Heart right ventricle (tissue), 16 donors: ENCODE measurements at regions not wholly inside any gene's neighbourhood (a gene's known extent, or its start where the extent isn't known, plus 50 kb on each side); places are given as distances from the start of the nearest gene placed in this dataset.

Experiments used
- ATAC-seq, 8 donors: fragments of 200-7000 bp; cut with Tn5 transposase; one replicate each; pipeline ENCODE4 v1.9.1; 2020; ENCODE audit warnings: mild to moderate bottlenecking in 8 of 8, moderate library complexity in 8 of 8, moderate number of reproducible peaks in 1 of 8
- DNase-seq, 2 donors: peaks; one replicate each; pipeline ENCODE4 v3.0.0-alpha.2; 2020
- H3K27ac ChIP-seq, 10 donors: fragments of 200-600 bp; sonication (generic) in 2 of 10; one replicate each; pipeline versions ENCODE4 v1.5.0 to v1.8.0; 2020 to 2022; ENCODE audit warnings: mild to moderate bottlenecking in 3 of 10
- H3K27me3 ChIP-seq, 7 donors: fragments of 200-600 bp; one replicate each; pipeline ENCODE4 v1.8.0; 2021 to 2022; ENCODE audit warnings: mild to moderate bottlenecking in 2 of 7
- H3K36me3 ChIP-seq, 9 donors: fragments of 200-600 bp; sonication (generic) in 1 of 9; one replicate each; pipeline versions ENCODE4 v1.5.0 to v1.8.0; 2020 to 2022; ENCODE audit warnings: mild to moderate bottlenecking in 2 of 9
- H3K4me1 ChIP-seq, 9 donors: fragments of 200-600 bp; sonication (generic) in 1 of 9; one replicate each; pipeline versions ENCODE4 v1.5.0 to v1.8.0; 2020 to 2022; ENCODE audit warnings: mild to moderate bottlenecking in 4 of 9
- H3K4me3 ChIP-seq, 10 donors: fragments of 200-600 bp; sonication (generic) in 2 of 10; one replicate each; pipeline versions ENCODE4 v1.5.0 to v1.8.0; 2020 to 2022; ENCODE audit warnings: mild to moderate bottlenecking in 7 of 10, moderate library complexity in 2 of 10
- H3K9me3 ChIP-seq, 11 donors: fragments of 200-600 bp in 10 of 11; sonication (generic) in 2 of 11; one replicate each; pipeline versions ENCODE4 v1.5.0 to v1.8.0; 2013 to 2022; ENCODE audit warnings: mild to moderate bottlenecking in 2 of 11, control low read depth in 1 of 11, moderate library complexity in 1 of 11
- WGBS, 2 donors: extraction: QIAGEN DNeasy Blood & Tissue Kit; methylation state at CpG; one replicate each; pipeline ENCODE4 v1.1.7; 2013; ENCODE audit warnings: inconsistent platforms in 1 of 2; 5-methylcytosine and 5-hydroxymethylcytosine counted together
- intact Hi-C, 10 donors: fragments of 100-400 bp; cut with DNase I; formaldehyde crosslinking; loops; one replicate each; pipeline versions ENCODE4 v1.11.1 to v1.14.2; 2022
- TF ChIP-seq, protein P1 (sequence below), 9 donors: fragments of 200-600 bp; sonication (generic) in 2 of 9; IDR thresholded peaks; one replicate each; pipeline versions ENCODE4 v1.5.0 to v1.8.0; 2021 to 2022; ENCODE audit warnings: antibody characterized with exemption in 9 of 9, mild to moderate bottlenecking in 5 of 9, moderate library complexity in 1 of 9
- donor health status: Arrhythmogenic right ventricular cardiomyopathy.
- donor health status: ischemic (EF 13 %, LVEDD 7.1; RV severe dilation, severe dysfunction).
- donor health status: healthy with polysubstance abuse.
- donor health status: DM: no; HTN: yes; CAD: no.
- donor health status: DM: no; HTN: no; CAD: no.
- donor health status: ischemic (EF 25% LVEDD 6.9; RV normal size, moderate dysfunction).
- donor health status: ischemic (EF 25% LVEDD 5.7; RV mildly dilated, moderate dysfunction).
- donor health status: healthy.
- donor health status: DM: yes; HTN: yes; CAD: no.
- donor health status: Ischemic cardiomyopathy.
- donor health status: ischemic (EF 35%, LVEDD 5.7; RV mildly dilated, moderate dysfunction).
- donor health status: nonischemic (EF 11% LVEDD 7.7; RV severe dilation, severe dysfunction).
- donor health status: DM: yes; HTN: yes; CAD: no.
- donor health status: PGD.
- donor health status: ischemic (EF 29% LVEDD 5.4; RV normal size, mild dysfunction).
- donor health status: nonischemic (EF 23%, LVEDD 6.1; RV moderate dilation, normal function).

GRCh38 chr13:77820431-77821149 lies 98.0 kb downstream of the EDNRB start:
- no peak for ATAC-seq

GRCh38 chr13:77817521-77817920 lies 101.1 kb downstream of the EDNRB start:
- H3K4me3 ChIP-seq: no peak overlapping the region
- H3K4me1 ChIP-seq: peaks cover 0 to 5% (median 0%) of the 10 kb centered on the region in 9 donors
- intact Hi-C loops: no loop called here
- no peaks in the 10 kb centered on the region for H3K27me3 ChIP-seq
- ATAC-seq (no peak), DNase-seq (no peak)
- no peak overlapping the region for H3K27ac ChIP-seq
- 78 to 87% methylated on average over 2 of the region's 2 CpGs for WGBS, 2 donors
- TF ChIP-seq, protein P1, sequence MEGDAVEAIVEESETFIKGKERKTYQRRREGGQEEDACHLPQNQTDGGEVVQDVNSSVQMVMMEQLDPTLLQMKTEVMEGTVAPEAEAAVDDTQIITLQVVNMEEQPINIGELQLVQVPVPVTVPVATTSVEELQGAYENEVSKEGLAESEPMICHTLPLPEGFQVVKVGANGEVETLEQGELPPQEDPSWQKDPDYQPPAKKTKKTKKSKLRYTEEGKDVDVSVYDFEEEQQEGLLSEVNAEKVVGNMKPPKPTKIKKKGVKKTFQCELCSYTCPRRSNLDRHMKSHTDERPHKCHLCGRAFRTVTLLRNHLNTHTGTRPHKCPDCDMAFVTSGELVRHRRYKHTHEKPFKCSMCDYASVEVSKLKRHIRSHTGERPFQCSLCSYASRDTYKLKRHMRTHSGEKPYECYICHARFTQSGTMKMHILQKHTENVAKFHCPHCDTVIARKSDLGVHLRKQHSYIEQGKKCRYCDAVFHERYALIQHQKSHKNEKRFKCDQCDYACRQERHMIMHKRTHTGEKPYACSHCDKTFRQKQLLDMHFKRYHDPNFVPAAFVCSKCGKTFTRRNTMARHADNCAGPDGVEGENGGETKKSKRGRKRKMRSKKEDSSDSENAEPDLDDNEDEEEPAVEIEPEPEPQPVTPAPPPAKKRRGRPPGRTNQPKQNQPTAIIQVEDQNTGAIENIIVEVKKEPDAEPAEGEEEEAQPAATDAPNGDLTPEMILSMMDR (IDR thresholded peaks at IDR 0.05): no peak
- no peaks in the 10 kb centered on the region for H3K36me3 ChIP-seq
- H3K9me3 ChIP-seq: no peaks in the 10 kb centered on the region

More at GRCh38 chr13:77820431-77821149, 98.0 kb downstream of the EDNRB start:
- Histone ChIP-seq H3K4me1 (peaks cover 0 to 5% (median 0%) of the 10 kb centered on the region in 9 donors), H3K4me3 (no peak overlapping the region), H3K27me3 (no peaks in the 10 kb centered on the region), H3K9me3 (no peaks in the 10 kb centered on the region), H3K27ac (no peak overlapping the region), H3K36me3 (no peaks in the 10 kb centered on the region)
- TF ChIP-seq, protein P1 (IDR thresholded peaks at IDR 0.05): peak in 1 of 9 donors; percentile 15
- 56 to 65% methylated on average over 4 of the region's 4 CpGs for WGBS, 2 donors
- intact Hi-C loops: no loop called here
- no peak for DNase-seq

DNA sequence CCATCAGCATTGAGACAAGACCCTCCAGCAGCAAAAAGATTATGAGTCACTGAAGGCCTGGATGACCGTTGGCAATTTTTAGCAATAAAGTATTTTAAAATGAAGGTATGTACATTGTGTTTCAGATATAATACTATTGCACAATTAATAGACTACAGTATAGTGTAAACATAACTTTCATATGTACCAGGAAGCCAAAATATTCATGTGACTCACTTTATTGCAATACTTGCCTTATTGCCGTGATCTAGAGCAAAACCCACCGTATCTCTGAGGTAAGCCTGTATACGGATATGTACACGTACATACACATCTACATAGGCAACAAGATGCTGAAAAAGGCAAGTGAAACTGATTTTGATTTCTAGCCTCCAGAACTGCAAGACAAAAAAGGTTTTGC lies 103.3 kb downstream of the EDNRB start:
- H3K9me3 ChIP-seq: no peaks in the 10 kb centered on the region
- 91 to 92% methylated on average over 5 of the region's 5 CpGs for WGBS, 2 donors

More for the DNA sequence above, 103.3 kb downstream of the EDNRB start:
- Histone ChIP-seq H3K27ac (no peak overlapping the region), H3K4me1 (peaks cover 0 to 19% (median 0%) of the 10 kb centered on the region in 9 donors), H3K27me3 (no peaks in the 10 kb centered on the region), H3K4me3 (no peak overlapping the region), H3K36me3 (no peaks in the 10 kb centered on the region)
- no peak for ATAC-seq
- TF ChIP-seq, protein P1 (IDR thresholded peaks at IDR 0.05): no peak
- intact Hi-C loops: no loop called here
- no peak for DNase-seq
